B cell (primary cell): ENCODE measurements at regions not wholly inside any gene's neighbourhood (a gene's known extent, or its start where the extent isn't known, plus 50 kb on each side); places are given as distances from the start of the nearest gene placed in this dataset.

Source experiments
- EZH2 ChIP-seq: IDR thresholded peaks from 2 replicates; pipeline ENCODE4 v1.6.1; 2012; ENCODE audit warnings: borderline replicate concordance, low read depth, mild to moderate bottlenecking, moderate library complexity, low read length; ENCODE audit not compliant: insufficient read depth, poor library complexity, severe bottlenecking
- TF ChIP-seq, protein P1 (sequence below): fragments of 200-600 bp; IDR thresholded peaks from one replicate; pipeline ENCODE4 v1.8.0; 2022; ENCODE audit warnings: antibody characterized with exemption, mild to moderate bottlenecking

DNA sequence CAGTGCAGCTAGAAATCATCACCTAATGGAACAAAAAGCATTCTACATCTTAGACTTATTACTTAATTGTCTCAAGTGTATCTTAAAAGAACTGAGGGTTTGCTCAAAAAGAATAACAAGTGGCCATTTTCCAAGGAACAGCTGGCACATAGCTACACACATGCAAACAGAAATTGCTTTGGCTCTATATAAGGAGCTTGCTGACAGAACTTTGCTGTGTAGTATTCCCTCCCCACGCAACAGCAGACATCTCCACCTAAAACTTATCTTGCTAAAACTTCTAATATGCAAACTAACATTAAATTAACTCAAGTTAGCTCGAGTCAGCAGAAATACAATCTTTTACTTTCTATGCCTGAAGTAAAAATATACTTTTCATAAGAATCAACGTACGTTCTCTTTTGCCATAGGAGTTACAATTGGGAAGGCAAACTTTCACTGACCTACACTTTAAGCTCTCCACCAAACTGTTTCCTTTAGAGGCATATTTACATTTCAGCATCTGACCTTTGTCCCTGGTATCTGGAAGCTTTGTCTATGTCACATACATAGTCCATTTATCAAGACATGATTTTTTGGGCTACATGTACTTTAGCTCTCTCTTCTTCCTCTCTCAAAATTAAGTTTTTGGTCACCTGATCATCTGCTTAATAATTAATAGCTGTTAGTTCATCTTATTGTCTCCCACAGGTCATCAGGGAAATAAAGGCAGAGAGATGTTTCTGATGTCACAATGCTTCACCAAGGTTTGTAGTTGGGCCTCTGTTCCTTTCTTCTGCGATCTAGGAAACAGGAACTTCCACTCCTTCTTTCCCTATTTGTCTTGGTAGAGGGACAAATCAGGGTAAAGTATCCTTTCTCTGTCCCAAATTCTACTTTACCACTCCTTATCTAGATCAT, 163.4 kb upstream of the AGTR1 start:
- TF ChIP-seq, protein P1, sequence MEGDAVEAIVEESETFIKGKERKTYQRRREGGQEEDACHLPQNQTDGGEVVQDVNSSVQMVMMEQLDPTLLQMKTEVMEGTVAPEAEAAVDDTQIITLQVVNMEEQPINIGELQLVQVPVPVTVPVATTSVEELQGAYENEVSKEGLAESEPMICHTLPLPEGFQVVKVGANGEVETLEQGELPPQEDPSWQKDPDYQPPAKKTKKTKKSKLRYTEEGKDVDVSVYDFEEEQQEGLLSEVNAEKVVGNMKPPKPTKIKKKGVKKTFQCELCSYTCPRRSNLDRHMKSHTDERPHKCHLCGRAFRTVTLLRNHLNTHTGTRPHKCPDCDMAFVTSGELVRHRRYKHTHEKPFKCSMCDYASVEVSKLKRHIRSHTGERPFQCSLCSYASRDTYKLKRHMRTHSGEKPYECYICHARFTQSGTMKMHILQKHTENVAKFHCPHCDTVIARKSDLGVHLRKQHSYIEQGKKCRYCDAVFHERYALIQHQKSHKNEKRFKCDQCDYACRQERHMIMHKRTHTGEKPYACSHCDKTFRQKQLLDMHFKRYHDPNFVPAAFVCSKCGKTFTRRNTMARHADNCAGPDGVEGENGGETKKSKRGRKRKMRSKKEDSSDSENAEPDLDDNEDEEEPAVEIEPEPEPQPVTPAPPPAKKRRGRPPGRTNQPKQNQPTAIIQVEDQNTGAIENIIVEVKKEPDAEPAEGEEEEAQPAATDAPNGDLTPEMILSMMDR, result no peak
- no peak for TF ChIP-seq EZH2
